Osteocyte (in vitro differentiated cells): ENCODE measurements at regions not wholly inside any gene's neighbourhood (a gene's known extent, or its start where the extent isn't known, plus 50 kb on each side); places are given as distances from the start of the nearest gene placed in this dataset.

Experiments used
- DNase-seq: peaks from one replicate; pipeline ENCODE4 v3.0.0; 2021; ENCODE audit warnings: mixed read lengths; ENCODE audit not compliant: unreplicated experiment; ENCODE audit errors: extremely low spot score
- H3K27ac Mint-ChIP-seq: one replicate; pipeline ENCODE4 v1.8.0; 2021; ENCODE audit warnings: mild to moderate bottlenecking, mixed read lengths; ENCODE audit not compliant: unreplicated experiment
- H3K27me3 Mint-ChIP-seq: one replicate; pipeline ENCODE4 v1.8.0; 2021; ENCODE audit warnings: mixed read lengths; ENCODE audit not compliant: unreplicated experiment
- H3K36me3 Mint-ChIP-seq: one replicate; pipeline ENCODE4 v1.8.0; 2021; ENCODE audit warnings: mixed read lengths; ENCODE audit not compliant: unreplicated experiment
- H3K4me1 Mint-ChIP-seq: one replicate; pipeline ENCODE4 v1.8.0; 2021; ENCODE audit warnings: mixed read lengths; ENCODE audit not compliant: unreplicated experiment
- H3K4me3 Mint-ChIP-seq: one replicate; pipeline ENCODE4 v1.8.0; 2021; ENCODE audit warnings: mild to moderate bottlenecking, moderate library complexity, mixed read lengths; ENCODE audit not compliant: unreplicated experiment
- H3K9me3 Mint-ChIP-seq: one replicate; pipeline ENCODE4 v1.8.0; 2021; ENCODE audit warnings: mixed read lengths; ENCODE audit not compliant: unreplicated experiment
- CTCF ChIP-seq: fragments of 200-600 bp; sonication (generic); IDR thresholded peaks from 2 replicates; pipeline ENCODE4 v1.5.0; 2021; ENCODE audit warnings: antibody characterized with exemption, mild to moderate bottlenecking, moderate library complexity

DNA sequence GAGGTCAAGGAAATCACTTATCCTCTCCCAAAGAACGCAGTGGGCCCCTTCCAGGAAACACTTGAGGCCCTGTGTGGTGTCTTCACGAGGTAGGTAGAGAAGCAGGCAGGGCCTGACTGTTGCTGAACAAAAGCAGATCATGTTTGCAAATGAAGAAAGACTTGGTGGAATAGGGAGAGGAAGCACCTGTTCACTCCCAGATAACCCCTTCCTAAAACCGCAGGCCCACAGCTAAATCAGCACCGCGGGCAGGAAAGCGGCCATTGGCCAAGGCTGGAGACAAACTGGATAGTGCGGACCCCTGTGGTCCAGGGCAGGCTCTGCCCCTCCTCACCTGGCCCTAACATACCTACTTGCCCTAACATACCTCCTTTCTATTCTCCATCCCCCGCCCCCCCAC, 64.9 kb upstream of the KLHL29 start:
- no peak for TF ChIP-seq CTCF
- peaks cover 39% of the 10 kb centered on the region for H3K27me3 Mint-ChIP-seq
- no peaks in the 10 kb centered on the region for H3K9me3 Mint-ChIP-seq
- H3K4me1 Mint-ChIP-seq: no peaks in the 10 kb centered on the region
- no peak overlapping the region for H3K4me3 Mint-ChIP-seq
- H3K27ac Mint-ChIP-seq: no peak overlapping the region
- H3K36me3 Mint-ChIP-seq: no peaks in the 10 kb centered on the region
- DNase-seq: no peak

DNA sequence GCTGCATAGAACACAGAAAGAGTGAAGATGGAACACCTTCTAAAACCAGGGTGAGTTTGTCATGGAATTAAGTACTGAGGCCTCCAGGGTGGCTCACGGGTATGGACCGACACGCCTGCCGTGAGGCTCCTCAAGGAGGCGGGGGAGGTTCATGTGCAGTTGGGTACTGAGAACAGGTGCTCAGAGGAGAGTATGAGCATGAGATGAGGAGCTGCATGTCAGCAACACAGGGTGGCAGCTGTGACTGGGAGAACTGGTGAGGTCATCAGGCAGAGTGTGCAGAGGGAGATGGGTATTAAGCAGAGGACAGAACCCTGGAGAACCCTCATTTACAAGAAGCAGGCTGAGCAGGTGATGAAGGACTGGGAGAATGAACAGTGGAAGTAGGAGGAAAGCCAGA, 63.2 kb upstream of the KLHL29 start:
- Mint-ChIP-seq H3K36me3 (no peaks in the 10 kb centered on the region), H3K9me3 (no peaks in the 10 kb centered on the region), H3K27ac (no peak overlapping the region), H3K4me1 (no peaks in the 10 kb centered on the region), H3K4me3 (no peak overlapping the region), H3K27me3 (peaks cover 39% of the 10 kb centered on the region)
- no peak for TF ChIP-seq CTCF
- DNase-seq: no peak

- Mint-ChIP-seq H3K4me3 (no peak overlapping the region), H3K4me1 (no peaks in the 10 kb centered on the region), H3K27me3 (peaks cover 37% of the 10 kb centered on the region), H3K36me3 (no peaks in the 10 kb centered on the region), H3K27ac (no peak overlapping the region), H3K9me3 (no peaks in the 10 kb centered on the region)
- no peak for DNase-seq
- no peak for TF ChIP-seq CTCF
Observed at GRCh38 chr2:23322567-23323197, 62.3 kb upstream of the KLHL29 start.

DNA sequence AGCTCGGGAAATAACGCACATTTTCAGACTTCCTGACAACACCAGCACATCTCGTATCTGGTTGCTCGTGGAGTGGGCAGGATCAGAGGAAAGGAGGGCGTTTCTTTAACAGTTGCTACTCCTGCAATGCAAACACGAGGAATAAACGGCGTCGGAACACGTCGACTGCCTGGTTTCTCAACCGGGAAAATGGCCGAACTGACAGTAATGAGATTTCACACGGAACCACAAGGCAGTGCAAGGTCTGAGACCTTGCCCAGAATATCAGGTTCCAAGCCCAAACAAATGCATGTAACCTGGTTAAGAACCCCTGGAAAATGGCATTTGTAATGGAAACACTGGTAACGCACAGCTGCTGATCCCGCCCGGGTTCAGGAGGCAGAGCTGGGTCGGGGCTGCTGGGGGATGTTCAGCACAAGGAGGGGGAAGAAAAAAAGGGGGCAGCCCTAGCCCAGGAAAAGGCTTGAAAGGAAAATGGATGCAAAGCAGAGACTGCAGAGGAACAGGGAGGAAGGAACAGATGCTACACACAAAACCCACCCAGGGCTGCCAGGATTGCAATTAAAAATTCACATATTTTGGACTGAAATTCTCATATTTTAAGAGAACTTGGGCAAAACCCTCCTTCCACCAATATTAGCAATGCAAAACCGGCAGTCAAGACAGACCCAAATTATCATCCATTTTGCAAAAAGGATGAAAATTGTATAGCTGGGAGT, 61.6 kb upstream of the KLHL29 start:
- no peak for DNase-seq
- Mint-ChIP-seq H3K27ac (no peak overlapping the region), H3K27me3 (peaks cover 37% of the 10 kb centered on the region), H3K4me3 (no peak overlapping the region), H3K9me3 (no peaks in the 10 kb centered on the region), H3K36me3 (no peaks in the 10 kb centered on the region), H3K4me1 (no peaks in the 10 kb centered on the region)
- no peak for TF ChIP-seq CTCF

DNA sequence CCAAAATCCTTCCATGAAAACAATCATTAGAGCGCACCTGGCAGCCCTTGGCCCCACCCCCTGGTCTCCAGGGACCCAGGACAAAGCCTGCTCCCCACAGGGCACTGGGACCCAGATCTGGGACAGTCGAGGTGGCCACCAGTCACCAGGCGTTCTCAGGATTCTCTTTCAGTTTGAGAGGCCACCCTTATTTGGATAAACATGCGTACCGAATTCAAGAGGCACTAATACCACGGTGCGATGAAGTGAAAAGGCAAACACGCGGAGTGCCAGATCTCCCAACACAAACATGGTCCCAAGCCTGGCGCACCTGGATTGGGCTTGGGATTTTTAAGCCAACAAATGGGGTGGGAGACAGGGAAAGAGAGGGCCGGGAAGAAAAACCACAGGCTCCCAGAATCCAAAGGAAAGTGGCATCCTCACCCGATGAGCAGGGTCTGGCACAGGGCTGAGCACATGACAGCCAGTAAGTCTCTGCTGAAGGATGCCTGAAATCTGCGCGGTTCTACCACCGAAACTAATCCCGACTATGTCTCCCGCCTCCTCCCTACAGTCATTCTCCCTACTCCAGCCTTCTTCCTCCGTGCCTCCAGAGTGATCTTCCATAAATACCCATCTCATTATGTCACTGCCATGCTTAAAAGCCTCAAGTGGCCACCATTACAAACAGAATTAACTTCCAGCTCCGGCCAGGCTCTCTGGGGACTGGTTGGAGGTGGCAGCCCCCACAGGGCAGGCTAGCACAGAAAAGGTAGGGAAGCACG, 60.9 kb upstream of the KLHL29 start:
- Mint-ChIP-seq H3K36me3 (no peaks in the 10 kb centered on the region), H3K4me3 (no peak overlapping the region), H3K27me3 (peaks cover 37% of the 10 kb centered on the region), H3K27ac (no peak overlapping the region), H3K4me1 (no peaks in the 10 kb centered on the region), H3K9me3 (no peaks in the 10 kb centered on the region)
- no peak for TF ChIP-seq CTCF
- DNase-seq: no peak
